Fibroblast of the aortic adventitia (primary cell): ENCODE measurements at regions not wholly inside any gene's neighbourhood (a gene's known extent, or its start where the extent isn't known, plus 50 kb on each side); places are given as distances from the start of the nearest gene placed in this dataset.

Source experiments
- DNase-seq: peaks from one replicate; pipeline ENCODE4 v3.0.0-alpha.2; 2010; ENCODE audit warnings: low read depth
- H3K4me3 ChIP-seq: 2 replicates; pipeline ENCODE4 v1.5.1; 2011; ENCODE audit warnings: low read depth, mild to moderate bottlenecking, control low read depth, low read length, moderate library complexity
- CTCF ChIP-seq: IDR thresholded peaks from 2 replicates; pipeline ENCODE4 v1.5.1; 2011; ENCODE audit warnings: mild to moderate bottlenecking, low read length, control low read depth, inconsistent platforms; ENCODE audit not compliant: insufficient read depth

- no peak overlapping the region for H3K4me3 ChIP-seq
- no peak for DNase-seq
- TF ChIP-seq CTCF = no peak
Observed at GRCh38 chr2:150264442-150264841, 223.0 kb downstream of the RND3 start.

GRCh38 chr2:150261691-150262090 lies 225.8 kb downstream of the RND3 start:
- TF ChIP-seq CTCF = no peak
- H3K4me3 ChIP-seq = no peak overlapping the region
- DNase-seq = no peak

GRCh38 chr2:150260636-150261035 lies 226.8 kb downstream of the RND3 start:
- DNase-seq = no peak
- H3K4me3 ChIP-seq = no peak overlapping the region
- no peak for TF ChIP-seq CTCF

GRCh38 chr2:150259746-150260145 lies 227.7 kb downstream of the RND3 start:
- no peak overlapping the region for H3K4me3 ChIP-seq
- no peak for DNase-seq

GRCh38 chr2:150258781-150259307 lies 228.6 kb downstream of the RND3 start:
- no peak for TF ChIP-seq CTCF
- no peak overlapping the region for H3K4me3 ChIP-seq
- no peak for DNase-seq

More at GRCh38 chr2:150259746-150260145, 227.7 kb downstream of the RND3 start:
- no peak for TF ChIP-seq CTCF

- peak; percentile 28 for DNase-seq
Observed at GRCh38 chr2:150256736-150257135, 230.7 kb downstream of the RND3 start.

More at GRCh38 chr2:150256736-150257135, 230.7 kb downstream of the RND3 start:
- no peak for TF ChIP-seq CTCF
- no peak overlapping the region for H3K4me3 ChIP-seq
